WTC11 (cell line): ENCODE measurements at regions not wholly inside any gene's neighbourhood (a gene's known extent, or its start where the extent isn't known, plus 50 kb on each side); places are given as distances from the start of the nearest gene placed in this dataset.

Experiments
- ATAC-seq: fragments of 200-7000 bp; cut with Tn5 transposase; 2 replicates; pipeline ENCODE4 v1.10.0; 2021; ENCODE audit warnings: mild to moderate bottlenecking, moderate library complexity
- CTCF ChIA-PET: fragments of 300-600 bp; sonication (Branson Sonifier 250); formaldehyde crosslinking; loops from one replicate; lab custom pipeline; 2021; ENCODE audit warnings: antibody characterized with exemption; lab: Charles Lee
- POLR2A ChIA-PET: fragments of 350-600 bp; sonication (Branson Sonifier 250); formaldehyde crosslinking; loops from one replicate; lab custom pipeline; 2021; ENCODE audit warnings: antibody characterized with exemption; lab: Charles Lee
- DNase-seq: peaks from one replicate; pipeline ENCODE4 v3.0.0; 2021; ENCODE audit warnings: low spot score
- H3K27ac Mint-ChIP-seq: 2 replicates; pipeline ENCODE4 v1.8.0; 2021; ENCODE audit warnings: mixed read lengths
- H3K27me3 Mint-ChIP-seq: 2 replicates; pipeline ENCODE4 v1.8.0; 2021; ENCODE audit warnings: low read depth, mild to moderate bottlenecking, moderate library complexity, mixed read lengths
- H3K36me3 Mint-ChIP-seq: 2 replicates; pipeline ENCODE4 v1.8.0; 2021; ENCODE audit warnings: mixed read lengths
- H3K4me1 Mint-ChIP-seq: 2 replicates; pipeline ENCODE4 v1.8.0; 2022; ENCODE audit warnings: mixed read lengths
- H3K4me3 Mint-ChIP-seq: 2 replicates; pipeline ENCODE4 v1.8.0; 2021; ENCODE audit warnings: mild to moderate bottlenecking, moderate library complexity, mixed read lengths
- H3K9me3 Mint-ChIP-seq: 2 replicates; pipeline ENCODE4 v1.8.0; 2021; ENCODE audit warnings: mixed read lengths
- ATF2 ChIP-seq: sonication (generic); formaldehyde crosslinking; IDR thresholded peaks from 2 replicates; pipeline ENCODE4 v1.8.1; 2022; ENCODE audit warnings: low read depth, missing genetic modification reagents, borderline replicate concordance
- ATF3 ChIP-seq: sonication (generic); formaldehyde crosslinking; conservative IDR thresholded peaks from 2 replicates; pipeline ENCODE4 v1.8.1; 2022; ENCODE audit warnings: mild to moderate bottlenecking, missing genetic modification reagents
- ETV6 ChIP-seq: sonication (generic); formaldehyde crosslinking; IDR thresholded peaks from 2 replicates; pipeline ENCODE4 v1.8.1; 2022; ENCODE audit warnings: mild to moderate bottlenecking, missing genetic modification reagents
- FOXK1 ChIP-seq: sonication (generic); formaldehyde crosslinking; IDR thresholded peaks from 2 replicates; pipeline ENCODE4 v1.8.0; 2022; ENCODE audit warnings: mild to moderate bottlenecking, moderate library complexity, missing genetic modification reagents
- HMGA2 ChIP-seq: fragments of 250-450 bp; sonication (Bioruptor Pico); IDR thresholded peaks from 2 replicates; pipeline ENCODE4 v1.4.0; 2021; ENCODE audit warnings: mild to moderate bottlenecking, moderate library complexity
- IRF1 ChIP-seq: sonication (generic); formaldehyde crosslinking; IDR thresholded peaks from 2 replicates; pipeline ENCODE4 v1.8.0; 2023; ENCODE audit warnings: missing genetic modification reagents
- IRF2 ChIP-seq: sonication (generic); formaldehyde crosslinking; IDR thresholded peaks from 2 replicates; pipeline ENCODE4 v1.8.0; 2022; ENCODE audit warnings: low read depth, missing genetic modification reagents, borderline replicate concordance
- MAX ChIP-seq: sonication (generic); formaldehyde crosslinking; IDR thresholded peaks from 2 replicates; pipeline ENCODE4 v1.8.0; 2022; ENCODE audit warnings: mild to moderate bottlenecking, missing genetic modification reagents
- MLX ChIP-seq: sonication (generic); formaldehyde crosslinking; IDR thresholded peaks from 2 replicates; pipeline ENCODE4 v1.8.1; 2023; ENCODE audit warnings: mild to moderate bottlenecking, missing genetic modification reagents, moderate library complexity
- MYBL2 ChIP-seq: sonication (generic); formaldehyde crosslinking; IDR thresholded peaks from 2 replicates; pipeline ENCODE4 v1.8.1; 2023; ENCODE audit warnings: mild to moderate bottlenecking, moderate library complexity, missing genetic modification reagents
- NR3C1 ChIP-seq: sonication (generic); formaldehyde crosslinking; conservative IDR thresholded peaks from 2 replicates; pipeline ENCODE4 v1.8.1; 2023; ENCODE audit warnings: low read depth, mild to moderate bottlenecking, missing genetic modification reagents
- OVOL2 ChIP-seq: fragments of 250-450 bp; sonication (Bioruptor Pico); IDR thresholded peaks from 2 replicates; pipeline ENCODE4 v1.9.0; 2021; ENCODE audit warnings: mild to moderate bottlenecking, borderline replicate concordance
- RELA ChIP-seq: sonication (generic); formaldehyde crosslinking; IDR thresholded peaks from 2 replicates; pipeline ENCODE4 v1.8.1; 2022; ENCODE audit warnings: missing genetic modification reagents, mild to moderate bottlenecking, borderline replicate concordance
- SMAD3 ChIP-seq: sonication (generic); formaldehyde crosslinking; IDR thresholded peaks from 2 replicates; pipeline ENCODE4 v1.8.0; 2022; ENCODE audit warnings: missing genetic modification reagents, mild to moderate bottlenecking, borderline replicate concordance
- SOX15 ChIP-seq: fragments of 250-450 bp; sonication (Bioruptor Pico); IDR thresholded peaks from 2 replicates; pipeline ENCODE4 v1.9.0; 2021; ENCODE audit warnings: mild to moderate bottlenecking
- ZNF219 ChIP-seq: sonication (generic); formaldehyde crosslinking; IDR thresholded peaks from 2 replicates; pipeline ENCODE4 v1.8.0; 2023; ENCODE audit warnings: missing genetic modification reagents, mild to moderate bottlenecking, borderline replicate concordance
- ZNF232 ChIP-seq: sonication (generic); formaldehyde crosslinking; IDR thresholded peaks from 2 replicates; pipeline ENCODE4 v1.8.0; 2022; ENCODE audit warnings: mild to moderate bottlenecking, missing genetic modification reagents
- ZNF281 ChIP-seq: sonication (generic); formaldehyde crosslinking; IDR thresholded peaks from 2 replicates; pipeline ENCODE4 v1.8.0; 2023; ENCODE audit warnings: mild to moderate bottlenecking, missing genetic modification reagents
- ZNF416 ChIP-seq: fragments of 250-450 bp; sonication (Bioruptor Pico); IDR thresholded peaks from 2 replicates; pipeline ENCODE4 v1.9.0; 2021; ENCODE audit warnings: mild to moderate bottlenecking, inconsistent platforms
- ZNF425 ChIP-seq: fragments of 250-450 bp; sonication (Bioruptor Pico); conservative IDR thresholded peaks from 2 replicates; pipeline ENCODE4 v1.9.0; 2021; ENCODE audit warnings: mild to moderate bottlenecking

GRCh38 chr14:44609876-44610510 is 102.9 kb upstream of the FSCB start:
- Mint-ChIP-seq H3K9me3 (no peaks in the 10 kb centered on the region), H3K36me3 (no peaks in the 10 kb centered on the region), H3K27ac (no peak overlapping the region)
- ATAC-seq: no peak
- CTCF ChIA-PET: no interaction called here
- TF ChIP-seq ETV6 (CRISPR knock-in tag): no peak
- TF ChIP-seq ATF3 (CRISPR knock-in tag): no peak
- no peak for TF ChIP-seq ZNF425
- TF ChIP-seq, all 79 proteins: peak for 0
- no peaks in the 10 kb centered on the region for H3K4me1 Mint-ChIP-seq
- no peak overlapping the region for H3K4me3 Mint-ChIP-seq
- no peak for DNase-seq
- POLR2A ChIA-PET: no interaction called here
- no peaks in the 10 kb centered on the region for H3K27me3 Mint-ChIP-seq

GRCh38 chr14:44609201-44609600 is 102.1 kb upstream of the FSCB start:
- no peak for DNase-seq
- POLR2A ChIA-PET: no interaction called here
- no peak for ATAC-seq
- H3K9me3 Mint-ChIP-seq: no peaks in the 10 kb centered on the region
- H3K4me3 Mint-ChIP-seq: no peak overlapping the region
- no peaks in the 10 kb centered on the region for H3K27me3 Mint-ChIP-seq
- no peak overlapping the region for H3K27ac Mint-ChIP-seq
- CTCF ChIA-PET: no interaction called here
- TF ChIP-seq IRF2 (no peak), FOXK1 (no peak), MLX (no peak), HMGA2 (CRISPR knock-in tag) (no peak), ETV6 (CRISPR knock-in tag) (no peak), ZNF416 (no peak), MYBL2 (CRISPR knock-in tag) (no peak), ZNF281 (CRISPR knock-in tag) (no peak), ZNF219 (CRISPR knock-in tag) (no peak)
- no peaks in the 10 kb centered on the region for H3K36me3 Mint-ChIP-seq
- H3K4me1 Mint-ChIP-seq: no peaks in the 10 kb centered on the region

- Mint-ChIP-seq H3K27ac (no peak overlapping the region), H3K27me3 (no peaks in the 10 kb centered on the region), H3K4me1 (peaks cover 5% of the 10 kb centered on the region), H3K36me3 (no peaks in the 10 kb centered on the region; the same call in 1 of the 2 replicates), H3K9me3 (peaks cover 5% of the 10 kb centered on the region; the same call in 1 of the 2 replicates), H3K4me3 (no peak overlapping the region)
- ATAC-seq: no peak
- DNase-seq: no peak
- CTCF ChIA-PET: no interaction called here
- POLR2A ChIA-PET: no interaction called here
- TF ChIP-seq RELA (no peak), ATF2 (CRISPR knock-in tag) (no peak), IRF1 (CRISPR knock-in tag) (no peak), NR3C1 (CRISPR knock-in tag) (no peak), ZNF232 (CRISPR knock-in tag) (no peak), MAX (CRISPR knock-in tag) (no peak), ZNF281 (CRISPR knock-in tag) (no peak), OVOL2 (no peak), SMAD3 (CRISPR knock-in tag) (no peak), SOX15 (CRISPR knock-in tag) (no peak)
Measured at GRCh38 chr14:44607701-44608100, 100.6 kb upstream of the FSCB start.
